ENCODE measurements at regions not wholly inside any gene's neighbourhood (a gene's known extent, or its start where the extent isn't known, plus 50 kb on each side); places are given as distances from the start of the nearest gene placed in this dataset.

GRCh38 chr3:132256989-132257388, 60.2 kb upstream of the ACP3 start:
- ChIA-PET CTCF (interaction anchor here (0.6 to 8.0 kb wide), 17 partner anchors 9 to 1149 kb away, joined by 3 to 126 read pairs (median 4); no protein-coding TSS in a partner anchor), POLR2A (no interaction called here)
- H3K27me3 ChIP-seq (ENCODE audit: insufficient read depth) = no peaks in the 10 kb centered on the region
- H3K9me2 ChIP-seq = no peaks in the 10 kb centered on the region
- TF ChIP-seq CTCF (IDR thresholded peaks at IDR 0.05) = peak; percentile 55
- no peak for TF ChIP-seq CHD2 (IDR thresholded peaks at IDR 0.05; ENCODE audit: low read length, partially characterized antibody)
- no peak for TF ChIP-seq IRF3 (IDR thresholded peaks at IDR 0.05; ENCODE audit: low read depth, low read length)
- no peak for TF ChIP-seq USF1 (IDR thresholded peaks at IDR 0.05; ENCODE audit: borderline replicate concordance, low read depth)
- no peak for TF ChIP-seq GATA2 (CRISPR knock-in tag; IDR thresholded peaks at IDR 0.05)
- no peak for TF ChIP-seq SIN3A (IDR thresholded peaks at IDR 0.05; ENCODE audit: borderline replicate concordance, low read depth, low read length)
- TF ChIP-seq MXI1 (IDR thresholded peaks at IDR 0.05; ENCODE audit: low read depth, low read length) = no peak
- TF ChIP-seq TEAD4 (IDR thresholded peaks at IDR 0.05; ENCODE audit: borderline replicate concordance, insufficient read depth) = no peak
- peak; percentile 73 for TF ChIP-seq RAD21 (IDR thresholded peaks at IDR 0.05; ENCODE audit: low read length)
- TF ChIP-seq PBX3 (IDR thresholded peaks at IDR 0.05) = no peak
- no peak for TF ChIP-seq TCF12 (IDR thresholded peaks at IDR 0.05)
- no peak for TF ChIP-seq RFX5 (IDR thresholded peaks at IDR 0.05; ENCODE audit: low read length)
- no peak for TF ChIP-seq REST (IDR thresholded peaks at IDR 0.05; ENCODE audit: low read depth, low read length)
- no peak for TF ChIP-seq MAX (IDR thresholded peaks at IDR 0.05; ENCODE audit: low read depth)
- TF ChIP-seq ELF1 (IDR thresholded peaks at IDR 0.05) = no peak
- no peak for TF ChIP-seq USF2 (IDR thresholded peaks at IDR 0.05; ENCODE audit: borderline replicate concordance, low read depth, low read length)
- no peak for TF ChIP-seq JUND (IDR thresholded peaks at IDR 0.05)
- no peak for TF ChIP-seq NRF1 (IDR thresholded peaks at IDR 0.05; ENCODE audit: low read depth, low read length)
- TF ChIP-seq TAF1 (IDR thresholded peaks at IDR 0.05; ENCODE audit: borderline replicate concordance, low read depth, low read length) = no peak
- no peak for TF ChIP-seq ZBTB33 (IDR thresholded peaks at IDR 0.05; ENCODE audit: borderline replicate concordance, low read depth)
- no peak for TF ChIP-seq POLR2AphosphoS5 (IDR thresholded peaks at IDR 0.05; ENCODE audit: low read depth, low read length)
- peak; percentile 73 for TF ChIP-seq SMC3 (IDR thresholded peaks at IDR 0.05; ENCODE audit: low read depth, low read length)
- TF ChIP-seq GABPA (IDR thresholded peaks at IDR 0.05; ENCODE audit: low read depth) = no peak
- DNase-seq = peak; percentile 20
- no peaks in the 10 kb centered on the region for H4K20me1 ChIP-seq (ENCODE audit: insufficient read depth)
- no peaks in the 10 kb centered on the region for H3K9me3 ChIP-seq
- H3K4me3 ChIP-seq (ENCODE audit: low read depth in 2 of 2, low read length in 1 of 2) = no peak overlapping the region
- H3F3A ChIP-seq (replicated peaks; ENCODE audit: insufficient read depth) = no peaks in the 10 kb centered on the region
- no peak overlapping the region for H3K4me2 ChIP-seq
- no peak overlapping the region for H3K27ac ChIP-seq (ENCODE audit: low read depth in 2 of 2, low read length in 1 of 2)
- H3K9ac ChIP-seq = no peak overlapping the region
- no peak overlapping the region for H2AFZ ChIP-seq (ENCODE audit: low read depth)
- no peaks in the 10 kb centered on the region for H3K79me2 ChIP-seq (ENCODE audit: insufficient read depth)
- H3K4me1 ChIP-seq (ENCODE audit: control insufficient read depth in 1 of 2, insufficient read depth in 2 of 2, low read depth in 1 of 2, low read length in 1 of 2) = no peaks in the 10 kb centered on the region
- no peaks in the 10 kb centered on the region for H3K36me3 ChIP-seq (replicated peaks in 1 of 2; ENCODE audit: control insufficient read depth in 1 of 2, insufficient read depth in 2 of 2, low read length in 1 of 2)
